ENCODE measurements at regions not wholly inside any gene's neighbourhood (a gene's known extent, or its start where the extent isn't known, plus 50 kb on each side); places are given as distances from the start of the nearest gene placed in this dataset.

- Histone ChIP-seq H3K27ac (no peak overlapping the region), H3K4me3 (no peak overlapping the region)
Measured at GRCh38 chr13:105282406-105283285, 1252.8 kb downstream of the EFNB2 start.

GRCh38 chr13:105278943-105279381 is 1256.5 kb downstream of the EFNB2 start:
- H3K27ac ChIP-seq = no peak overlapping the region
- H3K4me3 ChIP-seq = no peak overlapping the region

DNA sequence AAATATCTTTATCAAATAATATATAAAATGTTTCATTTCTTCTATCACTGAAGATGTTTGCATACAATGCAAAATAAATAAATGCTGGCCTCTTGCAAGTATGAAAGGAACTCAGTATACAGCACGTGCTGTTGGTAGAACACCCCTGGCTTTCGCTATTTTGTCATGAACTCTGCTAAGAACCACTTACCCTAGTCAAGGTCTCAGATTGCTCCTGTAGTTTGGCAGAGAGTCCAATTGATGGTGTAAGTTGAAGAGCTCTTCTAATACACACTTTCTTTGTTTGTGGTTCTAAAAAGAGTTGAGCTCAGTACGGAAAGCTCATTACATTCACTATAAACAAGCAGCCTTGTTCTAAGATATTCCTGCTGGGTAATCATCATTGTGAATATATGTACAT is 1258.9 kb downstream of the EFNB2 start:
- Histone ChIP-seq H3K27ac (no peak overlapping the region), H3K4me3 (no peak overlapping the region)

DNA sequence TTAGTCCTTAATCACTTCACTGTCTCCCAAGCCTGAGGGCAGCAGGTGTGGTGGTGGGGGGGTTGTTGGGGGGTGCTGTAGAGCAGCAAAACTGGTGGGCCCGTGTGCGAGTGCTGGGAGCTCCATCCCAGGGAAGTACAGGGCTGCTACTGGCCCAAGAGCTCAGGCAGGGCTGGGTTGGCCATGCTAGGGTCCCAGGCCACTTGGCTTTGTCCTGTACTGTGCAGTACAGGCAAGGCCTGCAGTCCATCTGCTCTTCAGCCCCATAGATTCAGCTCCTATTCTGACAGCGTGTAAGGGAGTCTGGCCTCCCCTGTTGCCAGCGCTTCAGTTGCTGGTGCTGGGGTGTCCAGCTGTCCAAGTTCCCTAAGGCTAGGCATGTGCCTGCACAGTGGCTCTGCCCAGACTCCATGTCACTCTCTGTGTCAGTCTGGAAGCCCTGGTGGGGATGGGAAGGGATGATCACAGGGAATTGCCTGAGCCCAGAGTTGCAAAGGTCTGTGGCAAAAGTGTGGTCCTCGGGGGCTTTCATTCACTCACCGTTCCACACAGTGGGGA is 1261.7 kb downstream of the EFNB2 start:
- H3K27ac ChIP-seq = no peak overlapping the region
- no peak overlapping the region for H3K4me3 ChIP-seq

- Histone ChIP-seq H3K4me3 (no peak overlapping the region), H3K27ac (no peak overlapping the region)
Measured at GRCh38 chr13:105272660-105273631, 1262.5 kb downstream of the EFNB2 start.

DNA sequence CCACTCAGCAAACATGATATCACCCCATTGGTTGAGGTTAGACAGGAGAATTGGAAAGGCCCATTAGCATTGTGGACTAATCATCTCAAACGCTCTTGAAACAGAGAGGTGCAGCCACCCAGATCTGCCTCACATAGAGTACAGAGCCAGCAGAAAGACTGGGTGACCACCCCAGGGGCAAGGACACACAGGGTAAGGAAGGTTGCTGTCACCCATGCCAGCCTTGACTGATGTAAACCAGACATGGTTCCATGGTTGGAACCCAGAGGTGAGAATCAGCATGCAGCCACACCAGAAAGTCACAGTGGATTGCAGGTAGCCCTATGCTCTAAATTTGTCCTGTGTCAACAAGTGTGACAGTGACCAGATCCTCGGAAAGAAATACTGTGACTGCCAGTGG is 1268.8 kb downstream of the EFNB2 start:
- no peak overlapping the region for H3K27ac ChIP-seq
- H3K4me3 ChIP-seq = no peak overlapping the region

DNA sequence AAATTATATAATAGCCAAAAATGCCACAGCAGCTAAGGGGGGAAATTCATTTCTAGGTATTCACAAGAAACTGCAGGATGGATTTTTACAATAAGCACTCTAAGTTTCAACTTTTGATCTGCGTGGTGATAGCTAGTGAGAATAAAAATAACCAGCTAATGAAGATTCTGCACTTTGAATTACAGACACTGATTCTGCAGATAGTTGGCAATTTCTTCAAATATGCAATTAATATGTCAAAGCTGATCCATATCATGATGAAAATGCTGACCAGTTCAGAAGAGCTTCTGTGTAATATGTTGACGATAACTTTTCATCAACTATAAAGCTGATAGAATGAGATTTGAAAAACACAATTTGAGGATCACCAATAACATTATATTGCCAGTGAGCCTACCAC is 1272.9 kb downstream of the EFNB2 start:
- no peak overlapping the region for H3K27ac ChIP-seq
- no peak overlapping the region for H3K4me3 ChIP-seq

GRCh38 chr13:105259426-105259825 is 1276.0 kb downstream of the EFNB2 start:
- no peak overlapping the region for H3K4me3 ChIP-seq
- H3K27ac ChIP-seq = no peak overlapping the region

GRCh38 chr13:105255472-105255871 is 1280.0 kb downstream of the EFNB2 start:
- H3K27ac ChIP-seq = no peak overlapping the region
- H3K4me3 ChIP-seq = no peak overlapping the region

DNA sequence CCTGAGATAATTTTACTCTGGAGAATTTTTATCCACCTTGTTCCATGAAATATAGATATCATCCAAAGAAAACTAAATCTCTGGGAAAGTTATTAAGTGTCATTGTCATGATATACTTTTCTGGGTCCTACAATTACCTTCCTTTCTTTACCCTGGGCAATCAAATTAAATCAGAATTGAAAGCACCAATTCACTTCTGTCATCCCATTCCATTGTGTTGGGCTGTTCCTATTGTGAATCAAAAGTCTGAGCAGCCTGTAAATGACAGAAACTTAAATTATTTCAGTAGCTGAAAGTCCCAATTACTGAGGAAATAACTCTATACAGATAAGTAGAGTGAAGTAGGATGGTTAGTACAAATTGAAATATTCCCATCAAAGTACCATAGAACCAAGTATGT is 1284.2 kb downstream of the EFNB2 start:
- no peak overlapping the region for H3K27ac ChIP-seq
- no peak overlapping the region for H3K4me3 ChIP-seq

DNA sequence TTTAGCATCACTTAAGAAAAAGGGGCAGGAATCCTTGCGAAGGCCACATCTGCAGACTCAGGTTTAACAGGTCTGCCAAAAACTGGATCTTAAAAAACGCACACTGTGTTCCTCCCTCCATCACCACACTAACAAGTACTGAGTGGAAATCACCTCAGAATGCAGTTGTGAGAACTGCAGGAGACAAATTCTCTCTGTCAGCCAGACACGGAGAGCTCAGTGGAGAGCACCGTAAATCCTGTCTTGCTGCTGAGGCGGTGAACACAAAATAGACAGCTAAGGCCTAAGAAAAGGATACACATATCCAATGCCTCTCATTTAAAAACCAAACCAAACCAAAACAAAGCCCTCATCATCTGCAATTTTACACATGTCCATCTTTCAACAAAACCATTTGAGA is 1287.6 kb downstream of the EFNB2 start:
- Histone ChIP-seq H3K4me3 (no peak overlapping the region), H3K27ac (no peak overlapping the region)

- Histone ChIP-seq H3K4me3 (no peak overlapping the region), H3K27ac (no peak overlapping the region)
Measured at GRCh38 chr13:105240371-105240770, 1295.1 kb downstream of the EFNB2 start.

DNA sequence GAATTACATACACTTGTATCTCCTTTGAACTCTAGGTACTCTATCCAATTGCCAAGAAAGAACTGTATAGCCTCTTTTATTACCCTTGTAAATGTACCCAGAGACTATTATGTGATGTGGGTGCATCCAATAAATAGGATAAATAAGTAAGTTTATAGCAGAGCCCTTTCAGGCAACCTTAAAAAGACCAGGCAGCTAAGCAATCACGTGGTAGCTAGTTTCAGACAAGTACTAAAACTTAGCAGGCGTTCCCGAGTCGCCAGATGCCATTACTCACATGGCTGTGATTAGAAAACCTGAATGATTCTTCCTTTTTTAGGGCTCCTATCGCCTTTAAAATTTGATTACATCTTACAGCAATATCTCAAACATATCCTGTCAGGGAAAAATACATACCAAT is 1303.0 kb downstream of the EFNB2 start:
- H3K4me3 ChIP-seq = no peak overlapping the region
- H3K27ac ChIP-seq = no peak overlapping the region

DNA sequence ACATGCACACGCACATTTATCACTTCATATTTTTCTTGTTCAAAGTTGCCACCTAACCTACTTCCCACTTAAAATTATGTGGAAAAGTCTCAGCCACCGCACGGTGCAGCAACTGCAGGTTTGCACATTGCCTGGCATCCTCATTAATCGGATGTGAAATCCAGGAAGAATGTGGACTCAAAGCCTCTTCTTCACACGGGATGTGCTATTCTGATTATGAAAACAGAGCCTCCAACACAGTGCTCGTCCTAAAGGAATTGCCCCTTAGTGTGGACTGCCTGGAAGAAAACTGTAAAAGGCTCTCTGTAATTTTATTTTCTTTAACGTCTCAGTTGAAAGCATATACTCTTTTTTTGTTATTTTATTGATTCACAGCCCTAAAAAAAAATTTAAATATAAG is 1303.5 kb downstream of the EFNB2 start:
- no peak overlapping the region for H3K27ac ChIP-seq
- no peak overlapping the region for H3K4me3 ChIP-seq

DNA sequence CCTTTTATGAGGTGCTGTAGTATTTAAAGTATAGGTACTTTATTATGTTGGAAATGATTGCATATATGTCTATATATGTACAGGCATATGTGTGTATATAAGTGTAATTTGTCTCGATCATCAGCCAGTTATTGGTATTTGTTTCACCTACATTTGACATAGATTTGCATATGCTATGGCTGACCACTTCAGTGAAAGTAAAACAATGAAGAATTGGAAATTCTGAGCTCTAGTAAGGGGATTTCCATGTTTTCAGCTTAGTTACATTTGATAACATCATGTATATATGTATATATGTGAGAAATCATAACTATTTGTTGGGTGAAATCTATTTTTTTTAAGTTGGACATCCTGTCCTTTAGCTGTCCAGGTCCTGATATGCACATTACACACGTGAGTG is 1303.9 kb downstream of the EFNB2 start:
- no peak overlapping the region for H3K4me3 ChIP-seq
- H3K27ac ChIP-seq = no peak overlapping the region

DNA sequence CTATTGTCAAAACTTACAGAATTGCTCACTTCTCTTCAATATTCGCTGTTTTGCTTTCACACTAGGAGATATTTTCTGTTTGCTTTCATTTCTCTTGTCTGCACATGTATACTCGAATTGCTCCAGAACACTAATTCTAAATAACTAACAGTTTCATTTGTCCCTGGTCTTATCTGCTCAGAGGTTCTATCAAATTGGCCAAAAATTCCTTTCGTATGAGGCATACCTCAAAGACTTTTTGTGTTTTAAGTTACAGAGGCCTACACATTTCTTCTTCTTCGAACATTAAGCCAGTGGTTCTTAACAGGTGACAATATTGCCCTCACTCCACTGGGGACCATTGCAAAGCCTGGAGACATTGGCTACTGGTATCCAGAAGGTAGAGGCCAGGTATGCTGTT is 1314.6 kb downstream of the EFNB2 start:
- no peak overlapping the region for H3K27ac ChIP-seq

DNA sequence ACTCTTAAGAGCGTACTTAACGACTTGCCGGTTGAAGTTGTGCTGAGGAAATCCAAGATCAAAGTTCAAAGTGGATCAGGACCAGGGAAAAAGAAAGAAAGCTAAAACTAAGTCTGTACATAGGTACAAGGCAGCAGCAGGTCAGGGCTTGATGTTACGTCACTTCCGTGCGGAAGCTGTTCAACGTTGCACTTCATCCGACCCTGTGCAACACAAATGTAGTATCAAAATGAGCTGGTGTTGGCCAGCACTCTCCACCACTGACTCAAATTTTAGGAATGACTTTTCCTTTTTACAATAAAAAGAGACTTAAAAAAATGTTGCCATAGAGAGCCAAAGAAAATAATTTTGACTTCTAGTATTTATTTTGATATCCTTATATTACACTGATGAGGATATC is 1315.4 kb downstream of the EFNB2 start:
- Histone ChIP-seq H3K4me3 (no peak overlapping the region), H3K27ac (no peak overlapping the region)

More for the DNA sequence above, 1314.6 kb downstream of the EFNB2 start:
- no peak overlapping the region for H3K4me3 ChIP-seq

GRCh38 chr13:105219651-105220050 is 1315.8 kb downstream of the EFNB2 start:
- H3K27ac ChIP-seq = no peak overlapping the region

GRCh38 chr13:105213512-105213911 is 1322.0 kb downstream of the EFNB2 start:
- Histone ChIP-seq H3K4me3 (no peak overlapping the region), H3K27ac (no peak overlapping the region)

More at GRCh38 chr13:105219651-105220050, 1315.8 kb downstream of the EFNB2 start:
- no peak overlapping the region for H3K4me3 ChIP-seq

DNA sequence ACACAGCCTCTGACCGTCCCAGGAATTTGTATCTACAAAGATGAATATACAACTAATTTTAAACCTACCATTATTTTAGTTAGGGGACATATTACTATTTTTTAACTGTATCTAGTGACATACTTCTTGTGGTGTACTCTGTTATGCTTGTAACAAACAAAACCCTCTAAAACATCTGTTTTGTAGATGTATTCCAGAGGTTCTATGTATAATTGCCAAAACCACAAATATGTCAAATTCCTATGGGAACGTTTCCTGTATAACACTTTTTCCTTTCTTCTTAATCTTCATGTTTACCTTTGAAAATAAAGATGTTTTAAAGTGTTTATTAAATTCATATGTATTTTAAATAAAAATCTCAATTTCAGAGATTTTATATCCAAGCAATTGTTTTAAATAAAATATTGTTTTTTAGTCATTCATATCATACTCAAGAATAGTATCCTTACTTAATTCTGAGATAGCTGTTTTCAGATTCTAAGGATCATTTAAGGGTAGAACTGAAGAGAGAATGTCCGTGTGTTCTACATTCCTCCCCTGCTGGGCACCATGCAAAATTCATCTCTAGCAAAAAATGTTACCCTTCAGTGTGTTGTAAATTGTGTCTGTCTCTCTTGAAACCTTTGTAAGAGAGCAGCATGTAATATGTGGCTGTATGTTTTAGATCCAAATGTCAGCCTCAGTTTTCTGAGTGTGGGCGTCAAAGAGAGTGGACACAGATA is 1327.7 kb downstream of the EFNB2 start:
- no peak overlapping the region for H3K4me3 ChIP-seq
- H3K27ac ChIP-seq = no peak overlapping the region
